Central memory CD8-positive, alpha-beta T cell (primary cell): ENCODE measurements at regions not wholly inside any gene's neighbourhood (a gene's known extent, or its start where the extent isn't known, plus 50 kb on each side); places are given as distances from the start of the nearest gene placed in this dataset.

Source experiments
- ATAC-seq: fragments of 150-1000 bp; cut with Tn5 transposase; replicated peaks from 2 replicates; pipeline ENCODE4 v1.10.0; 2022; ENCODE audit warnings: mild to moderate bottlenecking, moderate FRiP score, moderate number of reproducible peaks; ENCODE audit not compliant: poor library complexity, severe bottlenecking; ENCODE audit errors: extremely low read depth
- DNase-seq, 2 donors: peaks; one replicate each; pipeline ENCODE4 v3.0.0; 2021; ENCODE audit warnings: low spot score in 2 of 2
- H3K27ac Mint-ChIP-seq: one replicate; pipeline ENCODE4 v1.8.0; 2022; ENCODE audit warnings: low read depth, mild to moderate bottlenecking, moderate library complexity, mixed read lengths
- H3K27me3 Mint-ChIP-seq: one replicate; pipeline ENCODE4 v1.8.0; 2022; ENCODE audit warnings: mixed read lengths
- H3K36me3 Mint-ChIP-seq: one replicate; pipeline ENCODE4 v1.8.0; 2022; ENCODE audit warnings: mild to moderate bottlenecking, moderate library complexity, mixed read lengths; ENCODE audit not compliant: insufficient read depth
- H3K4me1 Mint-ChIP-seq: one replicate; pipeline ENCODE4 v1.8.0; 2022; ENCODE audit warnings: mixed read lengths
- H3K4me3 Mint-ChIP-seq: one replicate; pipeline ENCODE4 v1.8.0; 2022; ENCODE audit warnings: mild to moderate bottlenecking, moderate library complexity, mixed read lengths
- H3K9me3 Mint-ChIP-seq: one replicate; pipeline ENCODE4 v1.8.0; 2022; ENCODE audit warnings: mixed read lengths

- no peak overlapping the region for H3K27ac Mint-ChIP-seq
- no peak overlapping the region for H3K4me3 Mint-ChIP-seq
- DNase-seq (no peak), ATAC-seq (no peak)
- no peaks in the 10 kb centered on the region for H3K27me3 Mint-ChIP-seq
- no peaks in the 10 kb centered on the region for H3K4me1 Mint-ChIP-seq
- H3K9me3 Mint-ChIP-seq = no peaks in the 10 kb centered on the region
- peaks cover 3% of the 10 kb centered on the region for H3K36me3 Mint-ChIP-seq
These were observed 64.0 kb upstream of the KCNN2 start for GRCh38 chr5:114297915-114298314.

GRCh38 chr5:114305402-114306207 is 56.3 kb upstream of the KCNN2 start:
- ATAC-seq (no peak), DNase-seq (no peak)
- Mint-ChIP-seq H3K27ac (no peak overlapping the region), H3K36me3 (peaks cover 3% of the 10 kb centered on the region), H3K4me1 (no peaks in the 10 kb centered on the region), H3K27me3 (no peaks in the 10 kb centered on the region), H3K4me3 (no peak overlapping the region), H3K9me3 (no peaks in the 10 kb centered on the region)

GRCh38 chr5:114308017-114308416 is 53.9 kb upstream of the KCNN2 start:
- no peak for ATAC-seq

GRCh38 chr5:114308508-114308907 is 53.4 kb upstream of the KCNN2 start:
- no peaks in the 10 kb centered on the region for H3K36me3 Mint-ChIP-seq
- no peaks in the 10 kb centered on the region for H3K27me3 Mint-ChIP-seq
- DNase-seq (no peak), ATAC-seq (no peak)
- H3K4me3 Mint-ChIP-seq = no peak overlapping the region
- no peak overlapping the region for H3K27ac Mint-ChIP-seq
- H3K4me1 Mint-ChIP-seq = no peaks in the 10 kb centered on the region
- H3K9me3 Mint-ChIP-seq = no peaks in the 10 kb centered on the region

More at GRCh38 chr5:114308017-114308416, 53.9 kb upstream of the KCNN2 start:
- H3K36me3 Mint-ChIP-seq = no peaks in the 10 kb centered on the region
- no peaks in the 10 kb centered on the region for H3K4me1 Mint-ChIP-seq
- H3K4me3 Mint-ChIP-seq = no peak overlapping the region
- no peak overlapping the region for H3K27ac Mint-ChIP-seq
- H3K9me3 Mint-ChIP-seq = no peaks in the 10 kb centered on the region
- H3K27me3 Mint-ChIP-seq = no peaks in the 10 kb centered on the region
- no peak for DNase-seq

GRCh38 chr5:114310666-114311065 is 51.2 kb upstream of the KCNN2 start:
- DNase-seq (no peak), ATAC-seq (no peak)
- Mint-ChIP-seq H3K9me3 (no peaks in the 10 kb centered on the region), H3K27ac (no peak overlapping the region), H3K36me3 (no peaks in the 10 kb centered on the region), H3K27me3 (no peaks in the 10 kb centered on the region), H3K4me1 (no peaks in the 10 kb centered on the region), H3K4me3 (no peak overlapping the region)

- Mint-ChIP-seq H3K27me3 (no peaks in the 10 kb centered on the region), H3K4me1 (no peaks in the 10 kb centered on the region), H3K4me3 (no peak overlapping the region), H3K36me3 (no peaks in the 10 kb centered on the region), H3K27ac (no peak overlapping the region), H3K9me3 (no peaks in the 10 kb centered on the region)
- no peak for DNase-seq
- no peak for ATAC-seq
These were observed 50.6 kb upstream of the KCNN2 start for GRCh38 chr5:114311281-114311680.

GRCh38 chr5:114311968-114312367 is 49.9 kb upstream of the KCNN2 start:
- H3K4me3 Mint-ChIP-seq = no peak overlapping the region
- H3K36me3 Mint-ChIP-seq = no peaks in the 10 kb centered on the region

More at GRCh38 chr5:114311968-114312367, 49.9 kb upstream of the KCNN2 start:
- ATAC-seq (no peak), DNase-seq (no peak)
- Mint-ChIP-seq H3K9me3 (no peaks in the 10 kb centered on the region), H3K27me3 (no peaks in the 10 kb centered on the region), H3K4me1 (no peaks in the 10 kb centered on the region), H3K27ac (no peak overlapping the region)
